HCT116 (cell line): ENCODE measurements at regions not wholly inside any gene's neighbourhood (a gene's known extent, or its start where the extent isn't known, plus 50 kb on each side); places are given as distances from the start of the nearest gene placed in this dataset.

Source experiments
- ATAC-seq: fragments of 200-7000 bp; cut with Tn5 transposase; 2 replicates; pipeline ENCODE4 v1.9.1; 2020; ENCODE audit warnings: mild to moderate bottlenecking, moderate library complexity
- BruUV-seq: library from RNA; stranded (reverse); fragments of 400-500 nt; replicated peaks from 2 replicates; lab custom pipeline; 2021; lab: Mats Ljungman, UMichigan
- CTCF ChIA-PET: fragments of 300-600 bp; sonication (Branson Sonifier 250); formaldehyde crosslinking; loops from one replicate; lab custom pipeline; 2021; ENCODE audit warnings: antibody characterized with exemption; lab: Charles Lee
- POLR2A ChIA-PET: fragments of 300-600, 350-600 bp; sonication (Branson Sonifier 250); formaldehyde crosslinking; loops from one replicate; lab custom pipeline; 2021; ENCODE audit warnings: antibody characterized with exemption; lab: Charles Lee
- RAD21 ChIA-PET, 2 experiments: fragments of 300-600 bp; sonication (Branson Sonifier 250); formaldehyde crosslinking; loops; one replicate each; lab custom pipeline; 2023; ENCODE audit warnings: low total read pairs in 2 of 2; ENCODE audit not compliant: uncharacterized antibody in 2 of 2, unreplicated experiment in 2 of 2, low non-redundant PET in 1 of 2; lab: Charles Lee
- DNase-seq: peaks from one replicate; pipeline ENCODE4 v3.0.0-alpha.2; 2010; ENCODE audit warnings: low read depth, low spot score
- H2AFZ ChIP-seq: fragments of 200-600 bp; shearing (Covaris generic), sonication (generic); 2 replicates; pipeline ENCODE4 v1.6.1; 2017; ENCODE audit warnings: low read depth, mixed run types, mixed read lengths, antibody characterized with exemption, low read length; ENCODE audit not compliant: poor library complexity, severe bottlenecking
- H3K27ac ChIP-seq: 2 replicates; pipeline ENCODE4 v1.5.1; 2012; ENCODE audit warnings: low read depth, low read length
- H3K27me3 ChIP-seq: fragments of 200-600 bp; sonication (generic); 2 replicates; pipeline ENCODE4 v1.6.1; 2016; ENCODE audit warnings: mixed run types, low read length, mixed read lengths; ENCODE audit not compliant: insufficient read depth
- H3K36me3 ChIP-seq, 2 experiments: fragments of 200-500 bp in 1 of 2; fragments of 200-600 bp in 1 of 2; sonication (Bioruptor generic) in 1 of 2; sonication (generic) in 1 of 2; 2 replicates each; pipeline versions ENCODE4 v1.5.1 to v1.6.1; 2014 to 2016; ENCODE audit warnings: low read length in 2 of 2, inconsistent platforms in 1 of 2, mixed read lengths in 1 of 2, mixed run types in 1 of 2; ENCODE audit not compliant: insufficient read depth in 2 of 2, control insufficient read depth in 1 of 2
- H3K4me1 ChIP-seq, 2 experiments: fragments of 200-600 bp in 1 of 2; sonication (generic) in 1 of 2; 2 replicates each; pipeline versions ENCODE4 v1.5.1 to v1.6.1; 2012 to 2017; ENCODE audit warnings: low read length in 2 of 2, inconsistent platforms in 1 of 2, mild to moderate bottlenecking in 1 of 2, mixed read lengths in 1 of 2, mixed run types in 1 of 2, moderate library complexity in 1 of 2; ENCODE audit not compliant: insufficient read depth in 2 of 2, control insufficient read depth in 1 of 2
- H3K4me2 ChIP-seq: fragments of 200-600 bp; sonication (generic); 2 replicates; pipeline ENCODE4 v1.6.1; 2017; ENCODE audit warnings: mixed run types, low read length, mixed read lengths
- H3K4me3 ChIP-seq, 2 experiments: fragments of 200-600 bp in 1 of 2; sonication (generic) in 1 of 2; replicated peaks in 1 of 2; 2 replicates each; pipeline ENCODE4 v1.5.1; 2011 to 2016; ENCODE audit warnings: low read length in 2 of 2, control low read depth in 1 of 2, low read depth in 1 of 2, mild to moderate bottlenecking in 1 of 2, mixed read lengths in 1 of 2, mixed run types in 1 of 2
- H3K79me2 ChIP-seq: fragments of 200-600 bp; sonication (generic); 2 replicates; pipeline ENCODE4 v1.6.1; 2017; ENCODE audit warnings: mild to moderate bottlenecking, mixed run types, low read length, moderate library complexity, mixed read lengths; ENCODE audit not compliant: insufficient read depth
- H3K9ac ChIP-seq: fragments of 200-600 bp; sonication (generic); 2 replicates; pipeline ENCODE4 v1.6.1; 2016; ENCODE audit warnings: low read length, mixed read lengths
- H3K9me2 ChIP-seq: fragments of 200-600 bp; sonication (generic), shearing (Covaris generic); 2 replicates; pipeline ENCODE4 v1.6.1; 2017; ENCODE audit warnings: mixed run types, mild to moderate bottlenecking, moderate library complexity; ENCODE audit not compliant: insufficient read depth
- H3K9me3 ChIP-seq, 2 experiments: fragments of 200-500 bp in 1 of 2; fragments of 200-600 bp in 1 of 2; sonication (Bioruptor generic) in 1 of 2; sonication (generic) in 1 of 2; 2 replicates each; pipeline ENCODE4 v1.6.1; 2014 to 2017; ENCODE audit warnings: low read length in 2 of 2, mixed read lengths in 2 of 2, inconsistent platforms in 1 of 2, low read depth in 1 of 2, mild to moderate bottlenecking in 1 of 2, mixed run types in 1 of 2, moderate library complexity in 1 of 2; ENCODE audit not compliant: control insufficient read depth in 1 of 2, insufficient read depth in 1 of 2
- H4K20me1 ChIP-seq: fragments of 200-600 bp; sonication (generic), shearing (Covaris generic); 2 replicates; pipeline ENCODE4 v1.6.1; 2017; ENCODE audit warnings: mixed run types, mild to moderate bottlenecking, moderate library complexity; ENCODE audit not compliant: insufficient read depth
- CEBPB ChIP-seq: IDR thresholded peaks from 2 replicates; pipeline ENCODE4 v1.6.1; 2012; ENCODE audit warnings: low read depth
- EGR1 ChIP-seq: IDR thresholded peaks from 2 replicates; pipeline ENCODE4 v1.6.1; 2012; ENCODE audit warnings: low read depth
- ELF1 ChIP-seq: IDR thresholded peaks from 2 replicates; pipeline ENCODE4 v1.6.1; 2012; ENCODE audit warnings: low read depth, borderline replicate concordance
- FOSL1 ChIP-seq: IDR thresholded peaks from 2 replicates; pipeline ENCODE4 v1.6.1; 2012; ENCODE audit warnings: low read depth
- RAD21 ChIP-seq: IDR thresholded peaks from 2 replicates; pipeline ENCODE4 v1.6.1; 2012; ENCODE audit warnings: low read depth, mild to moderate bottlenecking
- SP1 ChIP-seq: IDR thresholded peaks from 2 replicates; pipeline ENCODE4 v1.6.1; 2012; ENCODE audit warnings: low read depth
- SRF ChIP-seq: IDR thresholded peaks from 2 replicates; pipeline ENCODE4 v1.6.1; 2012; ENCODE audit warnings: low read depth
- TCF7L2 ChIP-seq: IDR thresholded peaks from 2 replicates; pipeline ENCODE4 v1.7.0; 2011; ENCODE audit warnings: borderline replicate concordance, inconsistent platforms; ENCODE audit not compliant: insufficient read depth, insufficient read length; ENCODE audit errors: extremely low read depth
- YY1 ChIP-seq: IDR thresholded peaks from 2 replicates; pipeline ENCODE4 v1.6.1; 2011; ENCODE audit warnings: low read length, low read depth, moderate library complexity, mild to moderate bottlenecking; ENCODE audit not compliant: insufficient replicate concordance; ENCODE audit errors: extremely low read depth
- intact Hi-C: fragments of 100-400 bp; cut with micrococcal nuclease; formaldehyde crosslinking; loops from 2 replicates; pipeline ENCODE4 v1.10.0; 2022
- TF ChIP-seq, protein P1 (sequence below): IDR thresholded peaks from 2 replicates; pipeline ENCODE4 v1.6.1; 2011; ENCODE audit warnings: mild to moderate bottlenecking, low read length, moderate library complexity; ENCODE audit not compliant: insufficient replicate concordance; ENCODE audit errors: extremely low read depth
- TF ChIP-seq, protein P2 (sequence below): IDR thresholded peaks from 2 replicates; pipeline ENCODE4 v1.6.1; 2012

DNA sequence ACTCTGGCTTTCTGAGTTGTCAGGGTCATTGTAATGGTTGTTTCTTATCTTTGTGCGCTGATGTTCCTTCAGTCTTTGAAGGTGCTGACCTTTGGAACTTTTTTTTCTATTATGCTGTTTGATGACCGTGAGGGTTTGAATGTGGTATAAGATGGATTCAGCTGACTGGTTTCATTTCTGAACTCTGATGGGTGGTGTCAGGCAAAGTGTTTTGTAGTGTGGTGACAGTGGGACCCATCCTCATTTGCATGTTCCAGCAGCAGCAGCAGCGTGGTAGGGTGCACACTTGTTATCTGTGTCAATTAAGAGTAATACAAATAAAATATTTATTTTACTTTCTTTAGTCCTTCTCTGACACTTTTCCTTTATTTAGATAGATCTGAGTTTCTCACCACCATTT lies 227.7 kb upstream of the PRR16 start:
- no peaks in the 10 kb centered on the region for H3K27me3 ChIP-seq
- H3K9ac ChIP-seq, result no peak overlapping the region
- H2AFZ ChIP-seq, result no peak overlapping the region
- RAD21 ChIA-PET, result no interaction called here
- no peak for DNase-seq
- CTCF ChIA-PET, result no interaction called here
- POLR2A ChIA-PET, result no interaction called here
- intact Hi-C loops, result no loop called here
- BruUV-seq, result no TSS peak
- no peaks in the 10 kb centered on the region for H3K79me2 ChIP-seq
- TF ChIP-seq, protein P1, sequence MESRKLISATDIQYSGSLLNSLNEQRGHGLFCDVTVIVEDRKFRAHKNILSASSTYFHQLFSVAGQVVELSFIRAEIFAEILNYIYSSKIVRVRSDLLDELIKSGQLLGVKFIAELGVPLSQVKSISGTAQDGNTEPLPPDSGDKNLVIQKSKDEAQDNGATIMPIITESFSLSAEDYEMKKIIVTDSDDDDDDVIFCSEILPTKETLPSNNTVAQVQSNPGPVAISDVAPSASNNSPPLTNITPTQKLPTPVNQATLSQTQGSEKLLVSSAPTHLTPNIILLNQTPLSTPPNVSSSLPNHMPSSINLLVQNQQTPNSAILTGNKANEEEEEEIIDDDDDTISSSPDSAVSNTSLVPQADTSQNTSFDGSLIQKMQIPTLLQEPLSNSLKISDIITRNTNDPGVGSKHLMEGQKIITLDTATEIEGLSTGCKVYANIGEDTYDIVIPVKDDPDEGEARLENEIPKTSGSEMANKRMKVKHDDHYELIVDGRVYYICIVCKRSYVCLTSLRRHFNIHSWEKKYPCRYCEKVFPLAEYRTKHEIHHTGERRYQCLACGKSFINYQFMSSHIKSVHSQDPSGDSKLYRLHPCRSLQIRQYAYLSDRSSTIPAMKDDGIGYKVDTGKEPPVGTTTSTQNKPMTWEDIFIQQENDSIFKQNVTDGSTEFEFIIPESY, result no peak
- no peak for TF ChIP-seq ELF1
- no peak for TF ChIP-seq TCF7L2
- no peak for TF ChIP-seq SP1
- TF ChIP-seq RAD21, result no peak
- no peak for TF ChIP-seq FOSL1
- no peak for TF ChIP-seq CEBPB
- TF ChIP-seq, protein P2, sequence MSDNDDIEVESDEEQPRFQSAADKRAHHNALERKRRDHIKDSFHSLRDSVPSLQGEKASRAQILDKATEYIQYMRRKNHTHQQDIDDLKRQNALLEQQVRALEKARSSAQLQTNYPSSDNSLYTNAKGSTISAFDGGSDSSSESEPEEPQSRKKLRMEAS, result no peak
- TF ChIP-seq EGR1, result no peak
- no peak for TF ChIP-seq SRF
- no peak for TF ChIP-seq YY1
- ATAC-seq, result no peak
- H3K4me2 ChIP-seq, result no peak overlapping the region
- H3K4me1 ChIP-seq, result no peaks in the 10 kb centered on the region
- no peaks in the 10 kb centered on the region for H3K9me2 ChIP-seq
- no peak overlapping the region for H3K27ac ChIP-seq
- H3K4me3 ChIP-seq, result no peak overlapping the region
- no peaks in the 10 kb centered on the region for H4K20me1 ChIP-seq
- no peaks in the 10 kb centered on the region for H3K9me3 ChIP-seq
- H3K36me3 ChIP-seq, result no peaks in the 10 kb centered on the region
